WTC11 (cell line): ENCODE measurements at regions not wholly inside any gene's neighbourhood (a gene's known extent, or its start where the extent isn't known, plus 50 kb on each side); places are given as distances from the start of the nearest gene placed in this dataset.

Experiments used
- ESRRA ChIP-seq: sonication (generic); formaldehyde crosslinking; IDR thresholded peaks from 2 replicates; pipeline ENCODE4 v1.8.1; 2022; ENCODE audit warnings: mild to moderate bottlenecking, missing genetic modification reagents, borderline replicate concordance
- ETV6 ChIP-seq: sonication (generic); formaldehyde crosslinking; IDR thresholded peaks from 2 replicates; pipeline ENCODE4 v1.8.1; 2022; ENCODE audit warnings: mild to moderate bottlenecking, missing genetic modification reagents
- GABPB1 ChIP-seq: sonication (generic); formaldehyde crosslinking; IDR thresholded peaks from 2 replicates; pipeline ENCODE4 v1.8.1; 2023; ENCODE audit warnings: mild to moderate bottlenecking, missing genetic modification reagents
- JAZF1 ChIP-seq: fragments of 250-450 bp; sonication (Bioruptor Pico); IDR thresholded peaks from 2 replicates; pipeline ENCODE4 v1.9.0; 2021; ENCODE audit warnings: moderate library complexity, mild to moderate bottlenecking, inconsistent platforms
- NR2C2 ChIP-seq: sonication (generic); formaldehyde crosslinking; IDR thresholded peaks from 2 replicates; pipeline ENCODE4 v1.8.0; 2022; ENCODE audit warnings: mild to moderate bottlenecking, missing genetic modification reagents
- TF ChIP-seq, protein P1 (sequence below): fragments of 200-600 bp; IDR thresholded peaks from 2 replicates; pipeline ENCODE4 v1.8.0; 2022; ENCODE audit warnings: antibody characterized with exemption
- TF ChIP-seq, protein P2 (sequence below): sonication (generic); formaldehyde crosslinking; IDR thresholded peaks from 2 replicates; pipeline ENCODE4 v1.8.0; 2022; ENCODE audit warnings: mild to moderate bottlenecking, missing genetic modification reagents
- TF ChIP-seq, protein P3 (sequence below): sonication (generic); formaldehyde crosslinking; IDR thresholded peaks from 2 replicates; pipeline ENCODE4 v1.8.1; 2023; ENCODE audit warnings: mild to moderate bottlenecking, moderate library complexity, missing genetic modification reagents

DNA sequence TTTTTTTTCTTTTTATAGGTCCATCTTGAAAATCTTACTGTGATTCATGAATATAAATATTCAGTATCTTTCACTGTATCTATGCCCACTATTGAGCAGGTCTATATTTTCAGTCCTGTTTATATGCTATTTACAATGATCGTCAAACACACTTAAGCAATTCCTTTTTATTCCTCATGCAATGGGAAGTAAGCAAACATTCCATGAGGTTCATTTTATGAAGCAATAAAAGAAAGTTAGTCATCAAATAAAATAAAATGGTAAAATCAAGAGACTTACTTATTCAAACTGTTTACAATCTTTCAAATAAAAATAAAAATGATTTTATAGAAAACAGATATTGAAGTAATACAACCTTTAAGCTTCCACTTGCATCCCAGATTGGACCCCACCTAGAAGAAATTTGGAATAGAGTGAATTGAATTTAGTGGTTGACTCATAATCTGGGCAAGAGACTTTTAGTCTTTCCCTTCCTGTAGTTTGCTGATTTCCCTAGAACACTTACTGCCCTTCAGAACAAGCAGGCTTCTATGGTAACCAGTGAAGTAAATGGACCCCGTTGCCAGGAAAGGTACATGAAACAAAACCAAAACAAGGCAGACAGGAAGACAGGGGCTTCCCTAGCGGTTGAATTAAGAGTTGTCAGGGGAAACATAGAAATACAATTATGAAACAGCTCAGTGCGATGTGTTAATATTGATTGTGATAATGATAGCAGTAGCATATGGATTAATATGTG is 241.0 kb upstream of the ATP2B1 start:
- TF ChIP-seq, protein P1, sequence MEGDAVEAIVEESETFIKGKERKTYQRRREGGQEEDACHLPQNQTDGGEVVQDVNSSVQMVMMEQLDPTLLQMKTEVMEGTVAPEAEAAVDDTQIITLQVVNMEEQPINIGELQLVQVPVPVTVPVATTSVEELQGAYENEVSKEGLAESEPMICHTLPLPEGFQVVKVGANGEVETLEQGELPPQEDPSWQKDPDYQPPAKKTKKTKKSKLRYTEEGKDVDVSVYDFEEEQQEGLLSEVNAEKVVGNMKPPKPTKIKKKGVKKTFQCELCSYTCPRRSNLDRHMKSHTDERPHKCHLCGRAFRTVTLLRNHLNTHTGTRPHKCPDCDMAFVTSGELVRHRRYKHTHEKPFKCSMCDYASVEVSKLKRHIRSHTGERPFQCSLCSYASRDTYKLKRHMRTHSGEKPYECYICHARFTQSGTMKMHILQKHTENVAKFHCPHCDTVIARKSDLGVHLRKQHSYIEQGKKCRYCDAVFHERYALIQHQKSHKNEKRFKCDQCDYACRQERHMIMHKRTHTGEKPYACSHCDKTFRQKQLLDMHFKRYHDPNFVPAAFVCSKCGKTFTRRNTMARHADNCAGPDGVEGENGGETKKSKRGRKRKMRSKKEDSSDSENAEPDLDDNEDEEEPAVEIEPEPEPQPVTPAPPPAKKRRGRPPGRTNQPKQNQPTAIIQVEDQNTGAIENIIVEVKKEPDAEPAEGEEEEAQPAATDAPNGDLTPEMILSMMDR: no peak
- no peak for TF ChIP-seq NR2C2
- TF ChIP-seq, protein P2, sequence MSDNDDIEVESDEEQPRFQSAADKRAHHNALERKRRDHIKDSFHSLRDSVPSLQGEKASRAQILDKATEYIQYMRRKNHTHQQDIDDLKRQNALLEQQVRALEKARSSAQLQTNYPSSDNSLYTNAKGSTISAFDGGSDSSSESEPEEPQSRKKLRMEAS (CRISPR knock-in tag): no peak
- TF ChIP-seq, protein P3, sequence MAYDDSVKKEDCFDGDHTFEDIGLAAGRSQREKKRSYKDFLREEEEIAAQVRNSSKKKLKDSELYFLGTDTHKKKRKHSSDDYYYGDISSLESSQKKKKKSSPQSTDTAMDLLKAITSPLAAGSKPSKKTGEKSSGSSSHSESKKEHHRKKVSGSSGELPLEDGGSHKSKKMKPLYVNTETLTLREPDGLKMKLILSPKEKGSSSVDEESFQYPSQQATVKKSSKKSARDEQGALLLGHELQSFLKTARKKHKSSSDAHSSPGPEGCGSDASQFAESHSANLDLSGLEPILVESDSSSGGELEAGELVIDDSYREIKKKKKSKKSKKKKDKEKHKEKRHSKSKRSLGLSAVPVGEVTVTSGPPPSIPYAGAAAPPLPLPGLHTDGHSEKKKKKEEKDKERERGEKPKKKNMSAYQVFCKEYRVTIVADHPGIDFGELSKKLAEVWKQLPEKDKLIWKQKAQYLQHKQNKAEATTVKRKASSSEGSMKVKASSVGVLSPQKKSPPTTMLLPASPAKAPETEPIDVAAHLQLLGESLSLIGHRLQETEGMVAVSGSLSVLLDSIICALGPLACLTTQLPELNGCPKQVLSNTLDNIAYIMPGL (CRISPR knock-in tag): no peak
- no peak for TF ChIP-seq ESRRA
- TF ChIP-seq GABPB1: no peak
- TF ChIP-seq ETV6 (CRISPR knock-in tag): no peak
- no peak for TF ChIP-seq JAZF1
